Suppressor macrophage treated with lipopolysaccharide for 4 hours (primary cell): ENCODE measurements at regions not wholly inside any gene's neighbourhood (a gene's known extent, or its start where the extent isn't known, plus 50 kb on each side); places are given as distances from the start of the nearest gene placed in this dataset.
"Not testable (repeated sequence)": the region's sequence is repeated elsewhere in the genome, so short reads cannot be mapped to it uniquely, and the experiment has no call there.

ENCODE experiments used
- DNase-seq: peaks from one replicate; pipeline ENCODE4 v3.0.0-alpha.2; 2020

- no peak for DNase-seq
Measured at GRCh38 chr2:139685090-139685983, 905.1 kb upstream of the NXPH2 start.

DNA sequence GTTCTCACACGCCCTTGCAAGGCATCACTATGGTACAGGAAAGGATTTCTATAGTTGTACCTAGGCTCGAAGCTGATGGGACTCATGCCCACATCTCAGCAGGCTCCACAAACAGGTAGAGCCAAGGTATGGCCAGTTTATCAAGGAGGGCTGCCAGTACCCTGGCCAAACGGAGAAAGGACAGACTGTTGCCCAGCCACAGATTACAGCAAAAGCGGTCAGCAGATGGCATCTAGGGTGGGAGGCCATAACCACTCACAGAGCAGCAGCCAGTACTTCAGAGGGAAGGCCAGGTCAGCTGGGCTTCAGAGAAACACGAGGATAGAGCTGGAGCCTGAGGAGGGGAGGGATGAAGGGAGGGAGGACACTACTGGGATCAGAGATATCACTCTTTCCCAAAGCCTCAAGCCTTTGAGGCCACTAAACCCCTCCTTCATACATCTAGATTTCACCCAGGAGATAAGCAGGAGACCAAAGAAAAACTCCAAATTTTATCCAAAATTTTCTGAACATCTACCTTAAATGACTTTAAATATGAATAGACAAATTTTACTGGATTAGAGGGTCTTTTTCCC lies 904.2 kb upstream of the NXPH2 start:
- DNase-seq, result no peak

GRCh38 chr2:139674577-139674976 lies 894.4 kb upstream of the NXPH2 start:
- no peak for DNase-seq

DNA sequence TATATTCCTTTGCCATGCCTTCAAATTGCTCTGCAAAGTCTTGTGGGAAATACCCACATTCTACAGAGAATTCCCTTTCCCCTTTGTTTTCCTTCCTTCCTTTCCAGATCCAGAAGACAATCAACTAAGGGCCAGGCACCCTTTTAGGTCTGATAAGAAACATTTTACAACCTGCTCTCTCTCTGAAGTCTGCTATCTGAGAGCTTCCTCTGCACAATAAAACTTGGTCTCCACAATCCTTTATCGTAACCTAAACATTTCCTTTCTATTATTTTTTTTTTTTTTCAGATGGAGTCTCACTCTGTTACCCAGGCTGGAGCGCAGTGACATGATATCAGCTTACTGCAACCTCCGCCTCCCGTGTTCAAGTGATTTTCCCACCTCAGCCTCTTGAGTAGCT lies 893.3 kb upstream of the NXPH2 start:
- not testable (repeated sequence) for DNase-seq

DNA sequence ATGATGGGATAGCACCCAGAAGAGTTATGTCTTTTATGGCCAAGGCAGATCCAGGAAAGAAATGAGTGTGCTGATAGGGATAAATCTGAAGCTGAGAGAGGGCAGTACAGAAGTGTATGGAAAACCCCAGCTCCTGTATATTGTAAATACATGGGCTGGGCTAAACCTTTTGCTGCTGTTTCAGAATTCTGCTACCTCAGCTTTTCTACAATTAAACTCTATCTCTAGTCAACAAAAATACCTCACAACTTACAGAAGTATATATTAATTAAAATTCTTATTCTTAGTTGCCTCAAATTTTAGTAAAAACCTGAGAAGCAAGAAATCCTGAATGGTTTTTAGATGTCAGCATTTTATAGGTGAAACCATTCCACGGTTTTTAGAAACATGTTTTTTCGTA lies 889.5 kb upstream of the NXPH2 start:
- no peak for DNase-seq

GRCh38 chr2:139652385-139652784 lies 872.2 kb upstream of the NXPH2 start:
- DNase-seq, result no peak

- DNase-seq, result no peak
Measured at GRCh38 chr2:139645617-139646016, 865.4 kb upstream of the NXPH2 start.

- no peak for DNase-seq
Measured at GRCh38 chr2:139643139-139643538, 862.9 kb upstream of the NXPH2 start.

- DNase-seq, result no peak
Measured at GRCh38 chr2:139631966-139632365, 851.8 kb upstream of the NXPH2 start.

- DNase-seq, result no peak
Measured at GRCh38 chr2:139628931-139629330, 848.7 kb upstream of the NXPH2 start.

- DNase-seq, result no peak
Measured at GRCh38 chr2:139626128-139626527, 845.9 kb upstream of the NXPH2 start.

DNA sequence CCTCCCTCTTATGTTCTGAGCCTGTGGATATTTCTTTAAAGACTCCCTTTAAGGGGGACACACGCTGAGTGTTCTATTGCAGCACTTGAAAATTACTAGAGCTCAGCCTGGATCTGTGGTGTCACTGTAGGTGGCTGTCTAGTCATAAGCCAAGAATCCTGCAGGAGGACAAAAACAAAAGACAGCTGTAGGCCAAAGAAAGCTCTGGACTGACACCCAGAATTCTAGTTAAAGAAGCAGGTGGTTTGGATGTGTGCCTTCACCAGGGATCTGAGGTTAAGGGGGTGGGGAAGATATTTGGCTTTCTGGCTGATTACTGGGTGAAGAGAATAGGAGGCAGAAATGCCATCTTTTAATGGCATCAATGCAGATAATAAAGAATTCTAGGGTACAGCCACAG lies 842.5 kb upstream of the NXPH2 start:
- DNase-seq, result no peak

DNA sequence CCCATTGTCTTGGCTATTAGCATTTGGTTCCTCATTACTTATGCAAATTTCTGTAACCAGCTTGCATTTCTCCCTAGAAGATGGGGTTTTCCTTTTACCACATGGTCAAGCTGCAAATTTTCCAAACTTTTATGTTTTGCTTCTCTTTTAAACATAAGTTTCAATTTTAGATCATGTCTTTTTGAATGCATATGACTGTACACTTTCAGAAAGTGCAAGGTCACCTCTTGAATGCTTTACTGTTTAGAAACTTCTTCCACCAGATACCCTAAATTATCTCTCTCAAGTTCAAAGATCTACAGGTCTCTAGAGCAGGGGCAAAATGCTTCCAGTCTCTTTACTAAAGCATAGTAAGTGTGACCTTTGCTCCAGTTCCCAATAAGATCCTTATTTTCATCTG lies 837.6 kb upstream of the NXPH2 start:
- DNase-seq, result no peak

DNA sequence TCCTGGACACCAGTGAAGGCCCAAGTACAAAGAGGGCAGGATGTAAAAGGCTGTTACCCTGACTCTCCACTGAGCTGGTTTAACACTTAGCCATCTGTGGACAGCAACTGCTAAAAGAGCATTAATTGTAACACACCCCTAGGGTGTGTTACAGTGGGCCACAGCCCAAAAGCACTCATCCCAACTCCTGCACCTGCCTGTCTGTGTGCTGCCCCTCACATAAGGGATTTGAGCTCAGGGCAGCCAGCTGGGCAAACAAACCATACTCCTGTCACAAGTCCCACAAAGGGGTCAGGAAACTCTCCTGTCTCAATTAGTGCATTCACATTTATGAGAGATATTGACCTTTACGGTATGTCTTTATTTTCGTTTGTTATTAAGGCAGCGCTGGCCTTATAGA lies 833.1 kb upstream of the NXPH2 start:
- DNase-seq, result no peak

- DNase-seq, result no peak
Measured at GRCh38 chr2:139610512-139610911, 830.3 kb upstream of the NXPH2 start.

DNA sequence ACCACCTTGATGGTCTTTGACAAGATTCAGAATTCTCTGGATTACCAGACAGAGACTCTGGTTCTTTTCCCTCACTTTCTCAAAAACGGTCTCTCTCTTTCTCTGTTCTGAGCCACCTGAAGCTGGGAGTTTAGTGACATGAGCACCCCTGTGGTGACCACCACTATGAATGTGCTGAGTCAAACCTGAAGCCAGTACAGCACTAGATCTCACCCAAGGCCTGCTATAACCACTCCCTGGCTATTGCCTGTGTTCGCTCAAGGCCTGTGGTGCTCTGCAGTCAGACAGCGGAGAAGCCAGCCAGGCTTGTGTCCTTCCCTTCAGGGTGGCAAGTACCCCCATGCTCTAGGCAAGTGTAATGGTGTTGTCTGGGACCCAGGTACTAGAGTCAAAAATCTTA lies 828.9 kb upstream of the NXPH2 start:
- no peak for DNase-seq

GRCh38 chr2:139605668-139606067 lies 825.5 kb upstream of the NXPH2 start:
- no peak for DNase-seq

GRCh38 chr2:139600166-139600565 lies 820.0 kb upstream of the NXPH2 start:
- DNase-seq, result no peak

DNA sequence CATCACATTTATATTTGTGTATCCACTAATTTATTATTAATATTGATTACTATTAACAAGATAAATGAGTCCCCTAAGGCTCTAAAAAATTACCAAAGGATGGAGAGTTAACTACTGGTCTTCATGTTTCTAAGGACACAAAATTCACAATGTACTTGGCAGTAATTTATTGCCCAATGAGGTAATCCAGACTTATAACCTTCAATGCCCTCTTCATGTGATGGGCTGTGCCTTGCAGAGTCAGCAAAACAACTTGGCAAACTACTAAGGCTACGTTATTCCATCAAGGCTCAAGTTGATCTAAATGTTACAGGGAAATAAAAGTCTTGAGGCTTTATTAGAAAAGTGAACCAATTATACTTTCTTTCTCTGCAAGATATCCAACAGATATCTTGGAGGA lies 804.9 kb upstream of the NXPH2 start:
- no peak for DNase-seq

DNA sequence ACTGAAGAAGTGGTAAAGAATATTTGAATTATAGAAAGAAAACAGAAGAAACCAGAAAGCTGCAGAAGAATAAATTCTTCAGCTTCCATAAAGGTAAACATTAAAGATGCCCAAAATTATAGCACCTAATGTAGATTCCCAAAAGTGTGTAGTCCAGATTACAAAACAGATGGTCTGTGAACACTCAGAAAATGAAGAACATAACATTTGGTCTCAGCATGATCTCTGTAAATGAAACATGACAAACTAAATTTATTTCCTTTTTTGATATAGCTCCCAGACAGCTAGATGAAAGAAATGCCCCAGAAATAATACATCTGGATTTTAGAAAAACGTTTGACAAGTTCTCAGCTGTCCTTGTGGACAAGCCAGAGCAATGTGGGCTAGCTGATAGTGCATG lies 794.2 kb upstream of the NXPH2 start:
- DNase-seq, result no peak

DNA sequence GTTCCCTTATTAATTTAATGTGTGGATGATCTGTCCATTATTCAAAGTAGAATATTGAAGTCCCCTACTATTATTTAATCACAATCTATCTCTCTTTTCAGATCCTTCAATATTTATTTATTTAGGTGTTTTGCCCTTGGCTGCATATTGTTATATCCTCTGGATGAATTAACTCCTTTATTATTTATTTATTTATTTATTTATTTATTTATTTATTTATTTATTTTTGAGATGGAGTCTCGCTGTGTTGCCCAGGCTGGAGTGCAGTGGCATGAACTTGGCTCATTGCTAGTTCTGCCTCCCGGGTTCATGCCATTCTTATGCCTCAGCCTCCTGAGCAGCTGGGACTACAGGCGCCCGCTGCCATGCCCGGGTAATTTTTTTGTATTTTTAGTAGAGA lies 776.6 kb upstream of the NXPH2 start:
- no peak for DNase-seq

- no peak for DNase-seq
Measured at GRCh38 chr2:139550873-139551272, 770.7 kb upstream of the NXPH2 start.

- DNase-seq, result no peak
Measured at GRCh38 chr2:139550341-139550740, 770.2 kb upstream of the NXPH2 start.

DNA sequence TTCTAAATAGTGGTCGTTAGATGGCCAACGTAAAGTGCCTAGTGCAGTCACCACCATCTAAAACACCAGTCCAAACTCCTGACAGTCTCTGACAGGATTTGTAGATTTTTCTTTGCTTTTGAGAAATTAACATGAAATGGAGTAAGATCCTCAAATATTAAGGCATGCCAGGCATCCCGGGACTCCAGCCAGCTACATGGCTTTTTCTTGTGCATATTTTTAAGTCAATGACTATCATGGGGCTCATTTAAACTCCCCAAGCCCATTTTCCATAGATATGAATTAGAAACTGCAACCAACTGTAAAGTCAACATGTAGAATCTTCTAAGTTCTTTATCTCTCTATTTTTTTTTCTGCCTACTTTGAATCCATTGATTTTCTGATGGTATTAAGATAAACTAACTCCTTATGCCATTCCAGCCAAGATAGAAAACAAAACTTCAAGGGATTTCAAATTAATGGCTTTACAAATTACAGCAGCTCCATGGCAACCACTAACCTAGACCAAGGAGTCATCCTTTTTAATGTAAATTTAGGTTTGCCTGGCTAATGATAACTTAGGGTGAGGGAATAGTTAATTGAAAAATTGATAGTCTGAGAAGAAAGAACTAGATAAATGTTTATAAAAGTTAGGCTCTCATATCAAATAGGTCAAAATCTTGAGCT lies 764.1 kb upstream of the NXPH2 start:
- DNase-seq, result no peak
